HCEC 1CT (cell line): ENCODE measurements at regions not wholly inside any gene's neighbourhood (a gene's known extent, or its start where the extent isn't known, plus 50 kb on each side); places are given as distances from the start of the nearest gene placed in this dataset.
"Not testable (repeated sequence)": the region's sequence is repeated elsewhere in the genome, so short reads cannot be mapped to it uniquely, and the experiment has no call there.

ENCODE experiments used
- DNase-seq: peaks from one replicate; pipeline ENCODE4 v3.0.0-alpha.2; 2017

- no peak for DNase-seq
Observed at GRCh38 chrX:121457096-121457495, 409.7 kb downstream of the GLUD2 start.

DNA sequence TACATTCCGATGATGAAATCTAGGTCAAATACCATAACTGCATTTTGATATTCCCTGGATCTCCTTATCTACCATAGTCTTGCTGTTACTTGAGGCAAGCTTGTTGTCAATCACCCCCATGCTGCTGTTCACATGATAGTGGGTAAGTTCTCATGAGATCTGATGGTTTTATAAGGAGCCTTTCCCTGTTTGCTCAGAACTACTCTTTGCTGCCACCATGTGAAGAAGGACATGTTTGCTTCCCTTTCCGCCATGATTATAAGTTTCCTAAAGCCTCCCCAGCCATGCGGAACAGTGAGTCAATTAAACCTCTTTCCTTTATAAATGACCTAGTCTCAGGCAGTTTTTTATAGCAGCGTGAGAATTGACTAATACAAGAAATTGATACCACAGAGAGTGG is 432.0 kb downstream of the GLUD2 start:
- DNase-seq, result no peak

DNA sequence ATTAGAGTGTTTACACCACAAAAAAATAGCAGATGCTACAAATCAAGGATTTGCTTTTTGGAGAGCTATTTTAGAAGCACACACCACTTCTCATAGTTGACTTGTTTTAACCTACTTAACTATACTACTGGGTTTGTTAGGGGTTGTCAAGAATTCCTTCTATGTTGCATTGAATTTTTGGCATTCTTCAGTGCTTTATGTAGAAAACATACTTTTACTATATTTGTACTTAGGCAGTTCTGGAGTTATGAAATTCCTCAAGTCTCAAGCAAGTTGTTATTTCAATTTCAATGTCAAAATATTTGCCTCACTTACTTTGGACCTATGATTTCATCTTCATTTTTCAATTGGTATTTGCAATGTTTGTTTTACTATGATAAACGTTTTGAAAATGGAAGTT is 449.6 kb downstream of the GLUD2 start:
- no peak for DNase-seq

DNA sequence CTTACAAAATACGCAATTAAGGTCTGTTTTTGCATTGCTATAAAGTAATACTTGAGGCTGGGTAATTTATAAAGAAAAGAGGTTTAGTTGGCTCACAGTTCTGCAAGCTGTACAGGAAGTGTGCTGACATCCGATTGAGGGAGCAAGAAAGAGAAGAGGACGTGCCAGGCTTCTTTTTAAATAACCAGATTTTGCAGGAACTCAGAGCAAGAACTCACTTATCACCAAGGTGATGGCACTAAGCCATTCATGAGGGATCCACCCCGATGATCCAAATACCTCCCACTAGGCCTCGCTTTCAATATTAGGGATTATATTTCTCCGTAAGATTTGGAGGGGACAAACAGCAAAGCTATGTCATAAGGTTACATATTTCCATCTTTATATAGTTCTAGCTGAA is 456.7 kb downstream of the GLUD2 start:
- DNase-seq, result no peak

GRCh38 chrX:121546317-121546716 is 498.9 kb downstream of the GLUD2 start:
- DNase-seq, result no peak

- no peak for DNase-seq
Observed at GRCh38 chrX:121558886-121559285, 511.5 kb downstream of the GLUD2 start.

DNA sequence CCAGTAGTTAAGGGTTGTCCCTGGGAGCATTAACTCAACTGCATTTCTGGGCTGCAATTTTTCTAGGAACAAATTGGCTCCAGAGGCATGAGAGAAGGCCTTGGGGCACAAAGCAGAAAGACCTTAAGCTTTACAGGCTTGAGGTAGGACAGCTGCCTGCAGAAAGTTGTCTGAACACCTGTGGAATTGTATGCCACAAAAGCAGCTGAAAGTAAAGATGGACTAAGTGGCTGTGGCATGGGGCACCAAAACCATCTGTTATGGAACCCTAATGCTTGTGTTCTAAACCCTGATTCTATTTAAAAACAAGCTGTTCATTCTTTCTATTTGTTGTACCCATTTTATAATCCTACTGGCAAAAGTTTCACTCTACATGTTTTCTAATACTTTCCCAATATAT is 515.2 kb downstream of the GLUD2 start:
- DNase-seq, result no peak

DNA sequence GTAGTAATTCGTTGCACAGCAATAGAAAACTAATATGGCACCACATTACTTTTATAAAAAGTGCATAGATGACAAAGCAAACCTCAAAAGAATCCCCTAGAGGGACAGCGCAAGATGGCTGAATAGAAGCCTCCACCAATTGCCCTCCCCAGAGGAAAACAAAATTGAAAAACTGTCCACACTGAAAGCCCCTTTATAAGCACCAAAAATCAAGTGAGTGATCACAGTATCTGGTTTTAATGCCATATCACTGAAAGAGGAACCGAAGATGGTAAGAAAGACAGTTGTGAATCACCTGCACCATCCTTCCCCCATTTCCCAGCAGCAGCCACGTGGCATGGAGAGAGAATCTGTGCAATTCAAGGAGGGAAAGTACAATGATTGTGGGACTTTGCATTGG is 522.2 kb downstream of the GLUD2 start:
- DNase-seq, result no peak

DNA sequence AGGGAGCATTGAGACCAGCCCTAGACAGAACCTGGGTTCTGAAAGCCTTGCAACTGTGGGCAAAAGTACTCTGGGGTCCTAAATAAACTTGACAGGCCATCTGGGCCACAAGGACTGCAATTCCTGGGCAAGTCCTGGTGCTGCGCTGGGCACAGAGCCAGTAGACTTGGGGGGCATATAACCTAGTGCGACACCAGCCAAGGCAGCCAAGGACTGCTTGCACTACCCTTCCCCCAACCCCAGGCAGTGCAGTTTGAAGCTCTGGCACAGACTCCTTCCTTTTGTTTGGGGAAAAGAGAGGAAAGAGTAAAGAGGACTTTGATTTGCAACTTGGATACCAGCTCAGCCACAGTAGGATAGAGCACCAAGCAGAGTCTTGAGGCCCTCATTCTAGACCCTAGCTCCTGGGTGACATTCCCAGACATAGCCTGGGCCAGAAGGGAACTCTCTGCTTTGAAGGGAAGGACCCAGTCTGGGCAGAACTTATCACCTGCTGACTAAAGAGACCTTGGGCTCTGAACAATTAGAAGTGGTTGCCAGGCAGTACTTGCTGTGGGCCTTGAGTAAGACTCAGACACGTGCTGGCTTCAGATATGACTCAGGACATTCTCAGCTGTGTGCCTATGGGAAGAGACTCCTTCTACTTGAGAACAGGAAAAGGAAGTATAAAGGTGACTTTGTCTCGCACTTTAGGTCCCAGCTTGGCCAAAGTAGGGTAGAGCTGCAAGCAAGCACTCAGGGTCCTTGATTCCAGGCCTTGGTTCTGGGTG is 522.8 kb downstream of the GLUD2 start:
- DNase-seq, result no peak

DNA sequence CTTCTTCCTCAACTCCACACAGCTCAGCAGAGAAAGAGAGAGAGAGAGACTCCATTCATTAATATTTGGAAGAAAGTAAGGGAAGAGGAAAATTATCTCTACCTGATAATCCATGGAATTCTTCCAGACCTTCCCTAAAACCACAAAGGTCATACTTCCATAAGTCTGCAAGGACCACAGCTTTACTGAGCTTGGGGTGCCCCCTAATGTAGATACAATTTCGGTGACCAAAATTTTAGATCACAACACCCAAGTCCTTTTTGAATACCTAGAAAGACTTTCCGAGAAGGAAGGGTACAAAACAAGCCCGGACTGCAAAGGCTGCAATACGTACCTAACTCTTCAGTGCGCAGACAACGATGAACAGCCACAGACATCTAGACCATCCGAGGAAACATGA is 523.9 kb downstream of the GLUD2 start:
- DNase-seq, result no peak

DNA sequence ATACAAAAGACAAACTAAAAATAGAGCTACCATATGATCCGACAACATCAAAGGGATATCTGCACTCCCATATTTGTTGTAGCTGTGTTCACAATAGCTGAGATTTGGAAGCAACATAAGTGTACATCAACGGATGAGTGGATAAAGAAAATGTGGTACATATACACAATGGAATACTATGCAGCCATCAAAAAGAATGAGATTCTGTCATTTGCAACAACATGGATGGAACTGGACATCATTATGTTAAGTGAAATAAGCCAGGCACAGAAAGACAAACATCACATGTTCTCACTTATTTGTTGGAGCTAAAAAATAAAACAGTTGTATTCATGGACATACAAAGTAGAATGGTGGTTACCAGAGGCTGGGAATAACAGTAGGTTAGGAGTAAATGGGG is 527.0 kb downstream of the GLUD2 start:
- not testable (repeated sequence) for DNase-seq

DNA sequence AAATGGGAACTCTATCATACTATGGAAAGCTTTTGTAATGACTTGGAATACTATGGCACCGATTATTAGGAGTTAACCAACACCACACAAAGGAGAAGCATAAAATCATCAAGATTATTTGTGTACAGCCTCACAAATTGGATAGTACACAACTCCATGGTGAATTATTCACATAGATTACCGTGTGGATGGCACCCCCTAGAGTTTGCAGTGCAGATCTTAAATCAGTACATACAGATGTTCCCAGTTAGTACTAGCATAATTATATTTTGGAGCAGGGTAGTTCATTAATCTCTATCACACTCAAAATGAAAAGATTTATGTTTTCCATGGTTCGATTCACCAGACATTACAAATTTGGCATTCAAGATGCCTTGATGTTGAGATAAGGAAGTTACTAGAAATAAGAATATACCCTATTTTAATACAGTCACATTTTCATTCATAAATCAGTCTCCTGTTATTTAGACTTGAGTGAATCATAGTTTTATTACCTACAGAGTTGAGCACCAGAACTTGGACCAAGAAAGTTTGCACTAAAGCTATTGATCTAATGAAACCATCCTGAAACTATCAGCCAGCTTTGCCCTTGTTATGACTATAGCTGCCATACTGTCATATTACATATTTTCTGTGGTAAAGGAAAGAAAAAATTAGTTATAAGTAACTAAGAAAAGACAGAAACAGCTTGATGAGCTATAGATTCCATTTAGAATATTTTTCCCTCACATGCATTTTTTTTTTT is 531.8 kb downstream of the GLUD2 start:
- no peak for DNase-seq

DNA sequence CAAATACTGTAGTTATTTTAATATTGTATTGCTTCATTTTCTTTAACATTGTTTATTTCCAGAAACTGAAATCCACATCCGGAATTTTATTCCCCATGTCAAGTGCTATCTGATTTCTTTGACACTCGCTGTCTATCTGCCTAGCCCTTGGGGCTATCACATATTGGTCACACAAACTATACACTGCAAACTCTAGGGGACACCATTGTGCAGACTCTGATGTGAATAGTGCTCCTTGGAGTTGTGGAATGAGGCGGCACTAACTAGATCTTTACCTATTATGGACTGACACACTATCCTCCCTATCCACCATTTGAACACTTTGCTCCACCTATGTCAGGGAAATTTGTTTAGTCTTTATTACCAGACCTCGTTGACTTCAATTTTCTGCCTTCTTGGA is 534.5 kb downstream of the GLUD2 start:
- DNase-seq, result no peak

DNA sequence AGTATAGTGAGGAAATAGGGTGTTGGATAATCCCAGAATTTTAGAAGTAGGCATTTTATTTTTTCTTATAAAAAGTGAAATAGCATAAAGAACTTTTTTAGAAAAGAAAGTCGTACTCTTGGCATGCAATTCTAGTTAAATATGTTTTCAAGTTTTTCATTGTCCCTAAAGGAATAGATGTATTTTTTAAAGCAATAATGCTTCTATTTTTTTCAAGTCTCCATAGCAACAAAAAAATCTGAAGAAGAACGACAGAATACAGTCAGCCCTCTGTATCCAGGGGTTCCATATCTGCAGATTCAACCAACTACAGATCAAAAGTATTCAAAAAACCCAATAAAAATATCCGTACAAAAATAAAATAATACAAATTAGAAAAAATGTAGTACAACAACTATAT is 538.2 kb downstream of the GLUD2 start:
- no peak for DNase-seq

DNA sequence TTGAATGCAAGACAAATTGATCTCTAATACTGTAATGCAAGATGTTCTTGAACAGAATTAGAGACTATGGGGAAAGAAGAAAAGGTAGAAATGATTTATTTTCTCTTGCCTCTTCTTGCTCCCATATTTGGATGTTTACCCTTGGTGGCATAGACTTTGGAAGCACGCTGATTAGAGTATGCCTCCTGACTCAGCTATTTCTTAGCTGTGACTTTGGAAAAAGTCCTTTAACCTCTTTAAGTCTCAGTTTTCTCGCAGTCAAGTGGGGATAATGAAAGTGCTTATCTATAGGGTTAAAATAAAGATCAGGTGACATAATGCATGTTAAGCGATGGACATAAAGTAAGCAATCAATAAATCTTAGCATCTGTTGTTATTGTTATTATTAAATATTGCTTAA is 545.5 kb downstream of the GLUD2 start:
- no peak for DNase-seq

- no peak for DNase-seq
Observed at GRCh38 chrX:121598356-121598755, 550.9 kb downstream of the GLUD2 start.

DNA sequence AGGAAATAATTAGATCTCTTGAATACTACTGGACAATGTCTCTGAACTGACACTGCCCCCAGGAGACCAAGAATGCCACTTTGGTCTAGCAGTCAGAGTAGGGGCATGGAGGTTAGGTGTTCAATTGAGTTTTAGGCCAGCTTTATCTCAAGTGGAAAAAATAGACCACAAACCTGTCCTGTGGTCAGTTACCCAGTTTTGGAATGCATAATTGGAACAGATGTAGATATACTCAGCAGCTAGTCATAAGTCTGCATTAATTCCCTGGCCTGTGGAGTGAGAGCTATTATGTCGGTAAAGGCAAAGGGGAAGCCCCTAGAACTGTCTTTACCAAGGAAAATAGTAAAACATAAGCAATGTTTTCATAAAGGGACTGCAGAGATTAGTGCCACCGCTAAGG is 587.7 kb downstream of the GLUD2 start:
- DNase-seq, result no peak

GRCh38 chrX:121639781-121640180 is 592.4 kb downstream of the GLUD2 start:
- DNase-seq, result no peak

- DNase-seq, result no peak
Observed at GRCh38 chrX:121641560-121641959, 594.1 kb downstream of the GLUD2 start.

GRCh38 chrX:121642415-121642814 is 595.0 kb downstream of the GLUD2 start:
- no peak for DNase-seq

GRCh38 chrX:121649417-121649816 is 602.0 kb downstream of the GLUD2 start:
- no peak for DNase-seq

- DNase-seq, result no peak
Observed at GRCh38 chrX:121655276-121655675, 607.9 kb downstream of the GLUD2 start.

GRCh38 chrX:121666171-121666570 is 618.8 kb downstream of the GLUD2 start:
- no peak for DNase-seq

- DNase-seq, result no peak
Observed at GRCh38 chrX:121671649-121672048, 624.2 kb downstream of the GLUD2 start.

DNA sequence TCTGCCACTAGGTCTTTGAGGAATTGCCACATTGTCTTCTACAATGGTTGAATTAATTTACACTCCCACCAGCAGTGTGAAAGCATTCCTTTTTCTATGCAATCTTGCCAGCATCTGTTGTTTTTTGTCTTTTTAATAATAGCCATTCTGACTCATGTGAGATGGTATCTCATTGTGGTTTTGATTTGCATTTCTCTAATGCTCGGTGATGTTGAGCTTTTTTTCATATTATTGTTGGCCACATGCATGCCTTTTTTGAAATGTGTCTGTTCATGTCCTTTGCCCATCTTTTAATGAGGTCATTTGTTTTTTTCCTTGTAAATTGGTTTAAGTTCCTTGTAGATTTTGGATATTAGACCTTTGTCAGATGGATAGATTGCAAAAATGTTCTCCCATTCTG is 661.8 kb downstream of the GLUD2 start:
- DNase-seq, result not testable (repeated sequence)
